SH-SY5Y (cell line): ENCODE measurements at regions not wholly inside any gene's neighbourhood (a gene's known extent, or its start where the extent isn't known, plus 50 kb on each side); places are given as distances from the start of the nearest gene placed in this dataset.

Experiments used
- GATA2 ChIP-seq: IDR thresholded peaks from 2 replicates; pipeline ENCODE4 v1.6.1; 2011; ENCODE audit warnings: mild to moderate bottlenecking, low read depth, low read length
- GATA3 ChIP-seq: IDR thresholded peaks from 2 replicates; pipeline ENCODE4 v1.6.1; 2011; ENCODE audit warnings: low read depth, mild to moderate bottlenecking, low read length, moderate library complexity

GRCh38 chr6:165229216-165229615 is 80.2 kb downstream of the C6orf118 start:
- no peak for TF ChIP-seq GATA2
- TF ChIP-seq GATA3 = no peak
